Calu3 (cell line): ENCODE measurements at regions not wholly inside any gene's neighbourhood (a gene's known extent, or its start where the extent isn't known, plus 50 kb on each side); places are given as distances from the start of the nearest gene placed in this dataset.

Experiments
- BruUV-seq: library from RNA; stranded (reverse); fragments of 400-500 nt; replicated peaks from 2 replicates; lab custom pipeline; 2021; lab: Mats Ljungman, UMichigan
- CTCF ChIA-PET: fragments of 300-600 bp; sonication (Branson Sonifier 250); formaldehyde crosslinking; loops from one replicate; lab custom pipeline; 2022; ENCODE audit warnings: antibody characterized with exemption; lab: Charles Lee
- DNase-seq: peaks from one replicate; pipeline ENCODE4 v3.0.0; 2022
- H3K27ac Mint-ChIP-seq: one replicate; pipeline ENCODE4 v1.8.0; 2022; ENCODE audit warnings: mixed read lengths; ENCODE audit not compliant: unreplicated experiment
- H3K27me3 Mint-ChIP-seq: one replicate; pipeline ENCODE4 v1.8.0; 2022; ENCODE audit warnings: mixed read lengths; ENCODE audit not compliant: unreplicated experiment
- H3K36me3 Mint-ChIP-seq: one replicate; pipeline ENCODE4 v1.8.0; 2022; ENCODE audit warnings: mild to moderate bottlenecking, moderate library complexity, mixed read lengths; ENCODE audit not compliant: insufficient read depth, unreplicated experiment
- H3K4me1 Mint-ChIP-seq: one replicate; pipeline ENCODE4 v1.8.0; 2022; ENCODE audit warnings: mild to moderate bottlenecking, low read depth, mixed read lengths; ENCODE audit not compliant: unreplicated experiment
- H3K4me3 Mint-ChIP-seq: one replicate; pipeline ENCODE4 v1.8.0; 2022; ENCODE audit warnings: mild to moderate bottlenecking, low read depth, moderate library complexity, mixed read lengths; ENCODE audit not compliant: unreplicated experiment
- H3K9me3 Mint-ChIP-seq: one replicate; pipeline ENCODE4 v1.8.0; 2022; ENCODE audit warnings: low read depth, mixed read lengths; ENCODE audit not compliant: unreplicated experiment
- intact Hi-C: fragments of 100-400 bp; cut with micrococcal nuclease; formaldehyde crosslinking; loops from one replicate; pipeline ENCODE4 v1.10.0; 2022; ENCODE audit not compliant: unreplicated experiment
- TF ChIP-seq, protein P1 (sequence below): fragments of 200-600 bp; IDR thresholded peaks from one replicate; pipeline ENCODE4 v1.8.0; 2022; ENCODE audit warnings: antibody characterized with exemption; ENCODE audit not compliant: unreplicated experiment

DNA sequence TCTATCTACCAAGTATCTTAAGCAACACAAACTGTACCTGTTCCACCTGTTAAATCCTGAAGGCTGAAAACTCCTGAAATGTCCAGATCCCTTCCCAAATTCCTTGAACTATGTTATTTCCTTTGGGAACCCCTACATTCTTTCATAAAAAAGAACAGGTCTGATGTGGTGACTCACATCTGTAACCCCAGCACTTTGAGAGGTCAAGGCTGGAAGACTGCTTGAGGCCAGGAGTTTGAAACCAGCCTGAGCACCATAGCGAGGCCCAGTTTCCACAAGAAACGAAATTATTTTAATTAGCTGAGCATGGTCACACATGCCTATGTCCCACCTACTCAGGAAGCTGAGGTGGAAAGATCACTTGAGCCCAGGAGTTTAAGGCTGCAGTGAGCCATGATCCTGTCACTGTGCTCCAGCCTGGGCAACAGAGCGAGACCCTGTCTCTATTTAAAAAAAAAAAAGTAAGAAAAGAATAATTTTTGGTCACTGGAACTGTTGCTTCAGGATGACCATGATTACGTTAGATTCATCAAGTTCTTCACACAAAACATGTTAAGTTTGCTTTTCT lies 84.3 kb downstream of the PHLDA1 start:
- Mint-ChIP-seq H3K9me3 (no peaks in the 10 kb centered on the region), H3K4me3 (no peak overlapping the region), H3K27ac (peak overlapping the region; percentile 66), H3K4me1 (peaks cover 52% of the 10 kb centered on the region), H3K36me3 (peaks cover 22% of the 10 kb centered on the region), H3K27me3 (no peaks in the 10 kb centered on the region)
- TF ChIP-seq, protein P1, sequence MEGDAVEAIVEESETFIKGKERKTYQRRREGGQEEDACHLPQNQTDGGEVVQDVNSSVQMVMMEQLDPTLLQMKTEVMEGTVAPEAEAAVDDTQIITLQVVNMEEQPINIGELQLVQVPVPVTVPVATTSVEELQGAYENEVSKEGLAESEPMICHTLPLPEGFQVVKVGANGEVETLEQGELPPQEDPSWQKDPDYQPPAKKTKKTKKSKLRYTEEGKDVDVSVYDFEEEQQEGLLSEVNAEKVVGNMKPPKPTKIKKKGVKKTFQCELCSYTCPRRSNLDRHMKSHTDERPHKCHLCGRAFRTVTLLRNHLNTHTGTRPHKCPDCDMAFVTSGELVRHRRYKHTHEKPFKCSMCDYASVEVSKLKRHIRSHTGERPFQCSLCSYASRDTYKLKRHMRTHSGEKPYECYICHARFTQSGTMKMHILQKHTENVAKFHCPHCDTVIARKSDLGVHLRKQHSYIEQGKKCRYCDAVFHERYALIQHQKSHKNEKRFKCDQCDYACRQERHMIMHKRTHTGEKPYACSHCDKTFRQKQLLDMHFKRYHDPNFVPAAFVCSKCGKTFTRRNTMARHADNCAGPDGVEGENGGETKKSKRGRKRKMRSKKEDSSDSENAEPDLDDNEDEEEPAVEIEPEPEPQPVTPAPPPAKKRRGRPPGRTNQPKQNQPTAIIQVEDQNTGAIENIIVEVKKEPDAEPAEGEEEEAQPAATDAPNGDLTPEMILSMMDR: no peak
- DNase-seq: no peak
- intact Hi-C loops: no loop called here
- BruUV-seq: no TSS peak
- CTCF ChIA-PET: no interaction called here

DNA sequence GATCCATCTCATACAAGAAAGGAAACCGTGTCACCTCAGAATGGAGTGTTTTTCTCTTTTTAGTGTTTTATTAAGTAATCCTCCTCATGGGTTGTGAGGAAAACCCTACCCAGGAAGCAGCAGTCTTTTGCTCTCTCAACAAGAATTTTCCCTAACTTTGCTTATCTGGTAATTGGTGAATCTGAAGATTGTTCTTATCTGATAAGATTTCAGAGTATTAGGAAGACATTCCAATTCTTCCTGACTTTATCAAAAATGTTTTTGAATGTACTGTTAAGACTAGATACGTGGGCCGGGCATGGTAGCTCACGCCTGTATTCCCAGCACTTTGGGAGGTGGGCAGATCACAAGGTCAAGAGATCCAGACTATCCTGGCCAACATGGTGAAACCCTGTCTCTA lies 86.0 kb downstream of the PHLDA1 start:
- H3K36me3 Mint-ChIP-seq: peaks cover 24% of the 10 kb centered on the region
- BruUV-seq: no TSS peak
- no peaks in the 10 kb centered on the region for H3K27me3 Mint-ChIP-seq
- CTCF ChIA-PET: interaction anchor here (1.6 to 2.4 kb wide), 3 partner anchors 8 to 35 kb away, joined by 5 to 13 read pairs (median 5); no protein-coding TSS in a partner anchor
- peak overlapping the region; percentile 57 for H3K4me3 Mint-ChIP-seq
- intact Hi-C loops: loop anchor here (2.0 kb wide), 4 partner anchors 33 to 385 kb away; no protein-coding TSS in a partner anchor
- H3K27ac Mint-ChIP-seq: peak overlapping the region; percentile 87
- no peaks in the 10 kb centered on the region for H3K9me3 Mint-ChIP-seq
- H3K4me1 Mint-ChIP-seq: peaks cover 35% of the 10 kb centered on the region
- TF ChIP-seq, protein P1: no peak
- DNase-seq: no peak

DNA sequence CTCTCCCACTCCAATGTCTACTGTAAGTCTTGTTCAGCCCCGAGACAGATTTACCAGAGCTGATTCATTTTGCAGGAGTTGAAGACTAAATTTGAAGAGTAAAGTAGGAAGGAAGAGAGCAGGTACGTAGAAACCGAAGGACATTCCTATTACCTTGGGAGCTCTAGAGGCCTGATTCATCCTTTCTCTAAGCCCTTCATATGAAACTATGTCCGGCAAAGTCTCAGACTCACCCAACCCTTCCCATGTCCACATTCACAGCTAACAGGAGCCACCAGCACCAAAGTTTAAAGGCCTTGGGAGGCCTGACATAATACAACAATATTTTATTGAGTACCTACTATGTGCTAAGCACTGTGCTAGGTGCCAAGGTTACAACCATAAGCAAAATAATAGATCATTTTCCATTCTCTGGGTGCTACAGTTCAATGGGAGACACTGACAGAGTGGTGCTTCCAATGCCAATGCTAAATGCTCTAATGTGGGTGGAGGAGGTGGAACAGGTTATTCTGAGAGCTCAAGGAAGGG lies 86.6 kb downstream of the PHLDA1 start:
- TF ChIP-seq, protein P1: no peak
- peak overlapping the region; percentile 57 for H3K4me3 Mint-ChIP-seq
- DNase-seq: no peak
- intact Hi-C loops: loop anchor here (2.0 to 5.0 kb wide), 5 partner anchors 34 to 384 kb away; no protein-coding TSS in a partner anchor
- H3K9me3 Mint-ChIP-seq: no peaks in the 10 kb centered on the region
- peak overlapping the region; percentile 87 for H3K27ac Mint-ChIP-seq
- BruUV-seq: TSS peak; percentile 90
- no peaks in the 10 kb centered on the region for H3K27me3 Mint-ChIP-seq
- CTCF ChIA-PET: interaction anchor here (1.1 to 2.4 kb wide), 6 partner anchors 9 to 305 kb away, joined by 3 to 13 read pairs (median 5); partner anchors contain the start of gene PHLDA1
- peaks cover 34% of the 10 kb centered on the region for H3K4me1 Mint-ChIP-seq
- peaks cover 29% of the 10 kb centered on the region for H3K36me3 Mint-ChIP-seq

DNA sequence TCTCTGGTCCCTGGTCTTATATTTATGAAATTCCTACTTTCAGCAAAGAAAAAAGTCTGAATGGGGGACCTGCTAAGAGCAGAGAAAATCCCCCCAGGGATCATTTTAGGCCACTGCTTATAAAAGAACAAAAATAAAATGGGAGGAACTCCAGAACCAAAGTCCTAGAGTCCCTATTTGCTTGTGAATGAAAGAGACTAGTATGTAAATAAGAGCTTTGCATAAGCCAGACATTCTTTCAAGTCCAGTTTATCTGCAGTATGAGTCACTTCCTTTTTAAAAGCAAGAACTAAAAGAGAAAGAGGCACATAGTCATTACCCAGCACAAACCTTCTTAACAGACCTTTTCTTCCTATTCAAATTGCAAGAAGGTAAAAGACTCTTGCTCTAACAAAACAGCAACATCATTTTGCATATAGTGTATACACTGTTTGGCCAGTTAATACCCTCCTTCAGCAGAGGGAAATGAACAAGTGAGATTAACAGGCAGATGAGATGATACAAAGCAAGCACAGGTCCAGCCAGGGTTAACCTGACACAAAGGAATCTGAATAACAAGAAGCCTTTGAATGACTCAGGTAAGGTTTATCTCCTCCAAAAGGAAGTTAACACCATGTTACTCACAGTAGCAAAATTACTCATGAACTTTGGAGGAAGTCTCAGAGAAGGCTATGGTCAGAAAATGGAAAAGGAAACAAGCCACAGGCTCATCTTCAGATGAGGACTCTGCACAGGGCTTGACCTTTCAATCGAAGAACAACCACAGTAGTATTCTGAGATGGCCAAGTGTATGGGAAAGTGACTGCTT lies 87.3 kb downstream of the PHLDA1 start:
- H3K36me3 Mint-ChIP-seq: peaks cover 29% of the 10 kb centered on the region
- H3K27ac Mint-ChIP-seq: peak overlapping the region; percentile 87
- TF ChIP-seq, protein P1: no peak
- H3K27me3 Mint-ChIP-seq: no peaks in the 10 kb centered on the region
- CTCF ChIA-PET: interaction anchor here (0.5 to 2.4 kb wide), 11 partner anchors 10 to 304 kb away, joined by 3 to 13 read pairs (median 3); partner anchors contain the start of gene PHLDA1
- DNase-seq: peak; percentile 44
- H3K9me3 Mint-ChIP-seq: no peaks in the 10 kb centered on the region
- intact Hi-C loops: loop anchor here (2.0 to 5.0 kb wide), 5 partner anchors 34 to 384 kb away; no protein-coding TSS in a partner anchor
- BruUV-seq: no TSS peak
- H3K4me1 Mint-ChIP-seq: peaks cover 34% of the 10 kb centered on the region
- H3K4me3 Mint-ChIP-seq: peak overlapping the region; percentile 57
